ENCODE measurements at regions not wholly inside any gene's neighbourhood (a gene's known extent, or its start where the extent isn't known, plus 50 kb on each side); places are given as distances from the start of the nearest gene placed in this dataset.

DNA sequence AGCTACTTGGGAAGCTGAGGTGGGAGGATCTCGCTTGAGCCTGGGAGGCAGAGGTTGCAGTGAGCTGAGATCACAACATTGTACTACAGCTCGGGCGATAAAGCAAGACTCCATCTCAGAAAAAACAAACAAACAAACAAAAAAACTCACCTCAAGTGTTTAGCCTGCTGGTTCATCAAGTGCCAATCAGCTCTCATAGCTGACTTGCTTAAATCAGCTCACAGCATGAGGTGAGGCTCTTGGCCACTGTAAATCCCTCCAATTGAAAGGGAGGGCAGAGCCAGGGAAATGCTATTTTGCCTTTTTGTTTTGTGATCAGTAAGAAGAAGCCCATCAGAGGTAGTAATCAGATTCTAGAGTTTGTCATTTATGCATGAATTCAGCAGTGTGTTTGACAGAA lies 112.3 kb downstream of the RAB11FIP2 start:
- no peak for TF ChIP-seq HDAC2 (IDR thresholded peaks at IDR 0.05; ENCODE audit: borderline replicate concordance in 1 of 2, low read depth in 2 of 2, low read length in 2 of 2)
- TF ChIP-seq EGR1 (IDR thresholded peaks at IDR 0.05; ENCODE audit: borderline replicate concordance, low read depth, low read length), result no peak
- TF ChIP-seq JUND (IDR thresholded peaks at IDR 0.05; ENCODE audit: low read length), result no peak
- no peak for TF ChIP-seq JUN (IDR thresholded peaks at IDR 0.05; ENCODE audit: low read depth, low read length)
- TF ChIP-seq, protein P1, sequence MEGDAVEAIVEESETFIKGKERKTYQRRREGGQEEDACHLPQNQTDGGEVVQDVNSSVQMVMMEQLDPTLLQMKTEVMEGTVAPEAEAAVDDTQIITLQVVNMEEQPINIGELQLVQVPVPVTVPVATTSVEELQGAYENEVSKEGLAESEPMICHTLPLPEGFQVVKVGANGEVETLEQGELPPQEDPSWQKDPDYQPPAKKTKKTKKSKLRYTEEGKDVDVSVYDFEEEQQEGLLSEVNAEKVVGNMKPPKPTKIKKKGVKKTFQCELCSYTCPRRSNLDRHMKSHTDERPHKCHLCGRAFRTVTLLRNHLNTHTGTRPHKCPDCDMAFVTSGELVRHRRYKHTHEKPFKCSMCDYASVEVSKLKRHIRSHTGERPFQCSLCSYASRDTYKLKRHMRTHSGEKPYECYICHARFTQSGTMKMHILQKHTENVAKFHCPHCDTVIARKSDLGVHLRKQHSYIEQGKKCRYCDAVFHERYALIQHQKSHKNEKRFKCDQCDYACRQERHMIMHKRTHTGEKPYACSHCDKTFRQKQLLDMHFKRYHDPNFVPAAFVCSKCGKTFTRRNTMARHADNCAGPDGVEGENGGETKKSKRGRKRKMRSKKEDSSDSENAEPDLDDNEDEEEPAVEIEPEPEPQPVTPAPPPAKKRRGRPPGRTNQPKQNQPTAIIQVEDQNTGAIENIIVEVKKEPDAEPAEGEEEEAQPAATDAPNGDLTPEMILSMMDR (IDR thresholded peaks at IDR 0.05; ENCODE audit: control extremely low read depth in 1 of 3, insufficient read depth in 1 of 3, low read depth in 1 of 3, low read length in 3 of 3), result no peak
- no peak for TF ChIP-seq EZH2 (IDR thresholded peaks at IDR 0.05; ENCODE audit: low read depth, low read length, severe bottlenecking)
- no peak for TF ChIP-seq EP300 (IDR thresholded peaks at IDR 0.05; ENCODE audit: borderline replicate concordance in 1 of 2, low read depth in 2 of 2, low read length in 2 of 2)
- no peak for TF ChIP-seq RFX5 (IDR thresholded peaks at IDR 0.05; ENCODE audit: borderline replicate concordance, low read depth, low read length)
- TF ChIP-seq, protein P2, sequence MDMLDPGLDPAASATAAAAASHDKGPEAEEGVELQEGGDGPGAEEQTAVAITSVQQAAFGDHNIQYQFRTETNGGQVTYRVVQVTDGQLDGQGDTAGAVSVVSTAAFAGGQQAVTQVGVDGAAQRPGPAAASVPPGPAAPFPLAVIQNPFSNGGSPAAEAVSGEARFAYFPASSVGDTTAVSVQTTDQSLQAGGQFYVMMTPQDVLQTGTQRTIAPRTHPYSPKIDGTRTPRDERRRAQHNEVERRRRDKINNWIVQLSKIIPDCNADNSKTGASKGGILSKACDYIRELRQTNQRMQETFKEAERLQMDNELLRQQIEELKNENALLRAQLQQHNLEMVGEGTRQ (IDR thresholded peaks at IDR 0.05; ENCODE audit: low read length), result no peak
- no peak for TF ChIP-seq ZNF274 (IDR thresholded peaks at IDR 0.05; ENCODE audit: borderline replicate concordance, extremely low read depth, low read length)
- no peak for TF ChIP-seq CHD2 (IDR thresholded peaks at IDR 0.05; ENCODE audit: low read length)
- no peak for TF ChIP-seq SRF (IDR thresholded peaks at IDR 0.05; ENCODE audit: low read depth, low read length)
- no peak for TF ChIP-seq SIN3A (conservative IDR thresholded peaks at IDR 0.05 in 1 of 2, IDR thresholded peaks at IDR 0.05 in 1 of 2; ENCODE audit: low read depth in 1 of 2, low read length in 2 of 2)
- no peak for TF ChIP-seq SUZ12 (IDR thresholded peaks at IDR 0.05; ENCODE audit: low read length)

Measured in H1 (cell line).